Breast epithelium (tissue), 4 donors: ENCODE measurements at regions not wholly inside any gene's neighbourhood (a gene's known extent, or its start where the extent isn't known, plus 50 kb on each side); places are given as distances from the start of the nearest gene placed in this dataset.

Source experiments
- DNase-seq, 2 donors: peaks; one replicate each; pipeline ENCODE4 v3.0.0-alpha.2; 2019; ENCODE audit warnings: low spot score in 2 of 2
- H3K27ac ChIP-seq, 2 donors: fragments of 200-600 bp; sonication (generic) in 1 of 2; one replicate each; pipeline ENCODE4 v1.5.1; 2016 to 2019; ENCODE audit warnings: mild to moderate bottlenecking in 1 of 2
- H3K27me3 ChIP-seq, 2 donors: fragments of 200-600 bp; sonication (generic) in 1 of 2; one replicate each; pipeline versions ENCODE4 v1.5.1 to v1.6.0; 2017 to 2019; ENCODE audit warnings: control low read depth in 1 of 2, mild to moderate bottlenecking in 1 of 2
- H3K36me3 ChIP-seq: fragments of 200-600 bp; one replicate; pipeline ENCODE4 v1.5.1; 2019
- H3K4me1 ChIP-seq, 2 donors: fragments of 200-600 bp; sonication (generic); one replicate each; pipeline ENCODE4 v1.5.1; 2016 to 2019; ENCODE audit warnings: control low read depth in 1 of 2
- H3K4me3 ChIP-seq, 3 donors: fragments of 200-600 bp; sonication (generic); 1 replicate in 2 of 3; 2 replicates in 1 of 3; pipeline ENCODE4 v1.5.1; 2016 to 2019; ENCODE audit warnings: mild to moderate bottlenecking in 3 of 3, moderate library complexity in 2 of 3
- H3K9me3 ChIP-seq, 2 donors: fragments of 200-600 bp; sonication (generic) in 1 of 2; one replicate each; pipeline ENCODE4 v1.5.1; 2016 to 2019; ENCODE audit warnings: control low read depth in 1 of 2
- POLR2A ChIP-seq: fragments of 450-650 bp; IDR thresholded peaks from one replicate; pipeline ENCODE4 v1.6.1; 2016; ENCODE audit warnings: antibody characterized with exemption, mild to moderate bottlenecking, moderate library complexity
- POLR2AphosphoS5 ChIP-seq, 3 donors: sonication (generic); formaldehyde crosslinking; IDR thresholded peaks; one replicate each; pipeline ENCODE4 v1.6.1; 2017; ENCODE audit warnings: antibody characterized with exemption in 3 of 3
- intact Hi-C: fragments of 100-400 bp; cut with DNase I; formaldehyde crosslinking; loops from one replicate; pipeline ENCODE4 v1.15.1; 2023; ENCODE audit warnings: low total_unique reads
- TF ChIP-seq, protein P1 (sequence below), 3 donors: fragments of 450-650 bp; IDR thresholded peaks; one replicate each; pipeline ENCODE4 v1.5.1; 2016 to 2017; ENCODE audit warnings: antibody characterized with exemption in 3 of 3, mild to moderate bottlenecking in 3 of 3, moderate library complexity in 3 of 3

DNA sequence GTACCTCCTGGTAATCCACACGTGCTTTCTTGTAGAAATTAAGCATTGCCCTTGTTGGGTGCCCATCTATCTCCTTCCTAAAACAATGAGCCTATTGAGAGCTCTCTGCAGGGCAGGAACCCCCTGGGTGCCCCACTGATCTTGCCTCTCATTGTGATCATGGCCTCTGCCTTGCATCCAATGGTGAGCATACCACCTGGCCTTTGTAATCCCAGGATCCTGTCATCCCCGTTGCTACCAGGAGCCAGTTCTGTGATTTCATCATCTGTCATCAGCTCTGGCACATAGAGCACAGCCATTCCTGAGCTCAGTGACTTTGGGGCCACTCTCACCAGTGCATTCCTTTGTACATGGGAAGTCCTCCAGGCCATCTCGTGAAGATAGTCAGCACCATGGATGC lies 381.0 kb upstream of the ID2 start:
- Histone ChIP-seq H3K36me3 (no peaks in the 10 kb centered on the region), H3K4me3 (no peak overlapping the region), H3K9me3 (no peaks in the 10 kb centered on the region), H3K27me3 (no peaks in the 10 kb centered on the region), H3K27ac (no peak overlapping the region), H3K4me1 (no peaks in the 10 kb centered on the region)
- intact Hi-C loops, result no loop called here
- TF ChIP-seq, protein P1, sequence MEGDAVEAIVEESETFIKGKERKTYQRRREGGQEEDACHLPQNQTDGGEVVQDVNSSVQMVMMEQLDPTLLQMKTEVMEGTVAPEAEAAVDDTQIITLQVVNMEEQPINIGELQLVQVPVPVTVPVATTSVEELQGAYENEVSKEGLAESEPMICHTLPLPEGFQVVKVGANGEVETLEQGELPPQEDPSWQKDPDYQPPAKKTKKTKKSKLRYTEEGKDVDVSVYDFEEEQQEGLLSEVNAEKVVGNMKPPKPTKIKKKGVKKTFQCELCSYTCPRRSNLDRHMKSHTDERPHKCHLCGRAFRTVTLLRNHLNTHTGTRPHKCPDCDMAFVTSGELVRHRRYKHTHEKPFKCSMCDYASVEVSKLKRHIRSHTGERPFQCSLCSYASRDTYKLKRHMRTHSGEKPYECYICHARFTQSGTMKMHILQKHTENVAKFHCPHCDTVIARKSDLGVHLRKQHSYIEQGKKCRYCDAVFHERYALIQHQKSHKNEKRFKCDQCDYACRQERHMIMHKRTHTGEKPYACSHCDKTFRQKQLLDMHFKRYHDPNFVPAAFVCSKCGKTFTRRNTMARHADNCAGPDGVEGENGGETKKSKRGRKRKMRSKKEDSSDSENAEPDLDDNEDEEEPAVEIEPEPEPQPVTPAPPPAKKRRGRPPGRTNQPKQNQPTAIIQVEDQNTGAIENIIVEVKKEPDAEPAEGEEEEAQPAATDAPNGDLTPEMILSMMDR (IDR thresholded peaks at IDR 0.05), result no peak
- TF ChIP-seq POLR2A, result no peak
- TF ChIP-seq POLR2AphosphoS5 (IDR thresholded peaks at IDR 0.05), result no peak
- DNase-seq, result no peak

DNA sequence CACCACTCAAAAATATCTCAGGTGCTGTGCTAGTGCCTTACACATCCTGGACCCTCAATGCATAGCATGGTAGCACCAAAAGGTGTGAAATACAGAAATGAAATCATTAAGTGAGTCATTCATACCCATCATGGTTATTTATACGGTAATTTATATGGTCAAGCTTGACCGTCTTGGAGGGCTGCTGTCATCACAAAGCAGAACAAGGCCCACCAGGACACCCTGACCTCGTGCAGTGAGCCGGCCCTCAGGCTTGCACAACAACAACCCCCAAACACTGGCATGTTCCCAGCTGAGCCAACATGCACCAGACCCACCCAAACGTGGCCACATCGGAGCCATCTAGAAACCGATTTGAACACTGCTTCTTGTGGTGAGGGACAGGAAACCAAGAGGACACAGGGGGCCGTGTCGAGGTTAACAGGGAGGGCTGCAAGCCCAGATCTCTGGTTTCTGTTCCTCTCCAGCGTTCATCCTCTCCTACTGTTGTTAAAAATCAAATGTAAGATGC lies 378.5 kb upstream of the ID2 start:
- Histone ChIP-seq H3K4me1 (no peaks in the 10 kb centered on the region), H3K4me3 (no peak overlapping the region), H3K27me3 (no peaks in the 10 kb centered on the region), H3K9me3 (no peaks in the 10 kb centered on the region), H3K27ac (no peak overlapping the region), H3K36me3 (no peaks in the 10 kb centered on the region)
- TF ChIP-seq, protein P1 (IDR thresholded peaks at IDR 0.05), result no peak
- peak in 2 of 3 donors; percentile 15 to 39 for TF ChIP-seq POLR2AphosphoS5 (IDR thresholded peaks at IDR 0.05)
- intact Hi-C loops, result no loop called here
- peak in 1 of 2 donors; percentile 33 for DNase-seq

DNA sequence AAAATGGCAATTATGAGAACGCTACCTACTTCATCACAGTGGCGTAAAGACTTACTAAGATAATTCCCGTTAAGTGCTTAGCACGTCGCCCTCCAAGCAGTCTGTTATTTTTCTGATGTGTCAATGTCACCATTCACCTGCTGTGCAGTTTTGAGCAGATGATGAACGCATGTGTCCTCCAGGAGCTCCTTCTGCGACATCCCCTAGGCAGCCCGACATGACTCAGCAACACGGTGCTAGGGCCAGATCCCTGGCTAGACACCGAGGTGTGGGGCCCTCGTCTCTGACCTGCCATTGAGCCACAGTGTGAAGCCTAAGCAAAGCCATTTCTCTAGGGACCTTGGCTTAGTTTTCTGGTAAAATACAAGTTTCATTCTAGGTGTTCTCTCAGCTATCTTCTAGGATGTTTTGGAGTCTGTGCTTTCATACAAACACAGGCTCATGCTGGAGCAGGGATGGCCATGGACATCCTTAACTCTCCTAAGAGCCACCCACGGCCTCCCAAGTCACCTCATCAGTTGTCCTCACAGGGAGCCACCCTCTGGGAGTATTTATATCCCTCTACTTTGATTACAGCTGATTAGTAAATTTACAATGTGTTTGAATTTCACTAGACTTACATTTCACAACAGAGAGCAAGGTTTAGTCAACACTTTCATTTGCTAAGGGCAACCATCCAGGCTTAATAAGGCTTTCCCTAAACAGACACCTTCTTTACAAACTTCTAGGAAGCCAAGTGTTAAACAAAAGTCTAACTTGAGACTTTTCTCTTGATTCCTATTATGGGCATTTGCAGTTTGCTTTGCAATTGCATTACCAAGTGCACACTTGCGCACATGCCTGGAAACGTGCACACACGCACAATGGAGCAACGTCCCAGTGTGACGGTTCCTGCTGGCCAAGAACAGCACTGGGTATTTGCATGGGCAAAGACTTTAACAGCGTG lies 376.8 kb upstream of the ID2 start:
- no peaks in the 10 kb centered on the region for H3K36me3 ChIP-seq
- intact Hi-C loops, result no loop called here
- no peaks in the 10 kb centered on the region for H3K9me3 ChIP-seq
- TF ChIP-seq POLR2AphosphoS5 (IDR thresholded peaks at IDR 0.05) (no peak), POLR2A (no peak)
- TF ChIP-seq, protein P1 (IDR thresholded peaks at IDR 0.05), result no peak
- no peak overlapping the region for H3K27ac ChIP-seq
- no peak overlapping the region for H3K4me3 ChIP-seq
- no peaks in the 10 kb centered on the region for H3K4me1 ChIP-seq
- H3K27me3 ChIP-seq, result no peaks in the 10 kb centered on the region
- DNase-seq, result no peak

DNA sequence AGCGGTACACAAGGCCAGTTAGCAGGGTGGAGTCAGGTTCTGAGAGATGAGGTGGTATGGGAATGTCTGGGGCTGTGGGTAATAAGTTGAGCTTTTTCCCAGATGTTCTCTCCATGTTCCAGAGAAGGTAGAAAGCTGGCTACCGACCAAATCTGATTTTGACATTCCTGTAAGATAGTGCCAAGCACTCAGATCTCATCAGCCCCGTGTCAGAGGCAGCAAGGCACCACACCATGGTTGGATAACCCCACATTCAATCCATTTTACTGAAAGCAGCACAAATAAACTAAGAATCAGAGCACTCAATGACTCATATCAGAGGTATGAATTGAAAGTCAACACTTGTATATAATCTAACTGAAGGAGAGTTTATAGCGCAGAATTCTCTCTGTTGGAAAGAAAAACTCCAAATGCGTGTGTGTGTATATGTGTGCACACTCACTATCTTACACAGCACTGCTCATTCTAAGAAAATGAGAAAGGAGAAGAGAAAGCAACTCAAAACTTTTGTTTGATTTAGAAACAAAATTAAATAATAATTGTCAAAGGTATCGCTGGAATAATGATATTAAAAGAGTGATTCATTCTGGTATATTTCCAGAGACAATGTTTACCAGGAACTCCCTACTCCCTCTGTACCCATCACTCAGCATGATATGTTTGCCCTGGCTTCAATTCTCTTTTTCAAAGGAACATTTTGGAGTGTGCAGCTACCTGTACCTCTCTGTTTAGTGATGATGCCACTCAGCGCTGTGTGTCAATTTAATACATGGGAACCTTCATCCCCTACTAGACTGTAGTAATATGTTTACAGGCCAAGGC lies 375.1 kb upstream of the ID2 start:
- Histone ChIP-seq H3K9me3 (no peaks in the 10 kb centered on the region), H3K27ac (no peak overlapping the region), H3K36me3 (no peaks in the 10 kb centered on the region), H3K27me3 (no peaks in the 10 kb centered on the region), H3K4me1 (no peaks in the 10 kb centered on the region), H3K4me3 (no peak overlapping the region)
- no peak for DNase-seq
- TF ChIP-seq, protein P1 (IDR thresholded peaks at IDR 0.05), result no peak
- TF ChIP-seq POLR2A, result no peak
- TF ChIP-seq POLR2AphosphoS5 (IDR thresholded peaks at IDR 0.05), result no peak
- intact Hi-C loops, result no loop called here
